ENCODE measurements at regions not wholly inside any gene's neighbourhood (a gene's known extent, or its start where the extent isn't known, plus 50 kb on each side); places are given as distances from the start of the nearest gene placed in this dataset.

GRCh38 chr3:152910966-152911365 is 76.0 kb downstream of the P2RY1 start:
- TF ChIP-seq IRF1 (CRISPR knock-in tag; IDR thresholded peaks at IDR 0.05) (no peak), CTCF (IDR thresholded peaks at IDR 0.05) (no peak), ZNF232 (CRISPR knock-in tag; IDR thresholded peaks at IDR 0.05) (no peak), ZBTB43 (CRISPR knock-in tag; IDR thresholded peaks at IDR 0.05) (no peak), ESRRA (CRISPR knock-in tag; IDR thresholded peaks at IDR 0.05; ENCODE audit: borderline replicate concordance) (no peak)

Data from WTC11 (cell line).